Right lobe of liver (tissue), 6 donors: ENCODE measurements at regions not wholly inside any gene's neighbourhood (a gene's known extent, or its start where the extent isn't known, plus 50 kb on each side); places are given as distances from the start of the nearest gene placed in this dataset.
A peak's percentile ranks its signal among the peaks of the same experiment; 100 is the strongest.

Experiments
- ATAC-seq, 4 donors: fragments of 200-7000 bp; cut with Tn5 transposase; one replicate each; pipeline ENCODE4 v1.9.1; 2020; ENCODE audit warnings: mild to moderate bottlenecking in 4 of 4, moderate library complexity in 4 of 4
- DNase-seq, 3 donors: peaks; one replicate each; pipeline ENCODE4 v3.0.0-alpha.2; 2020
- H3K27ac ChIP-seq, 3 donors: fragments of 200-600 bp; one replicate each; pipeline ENCODE4 v1.8.0; 2022
- H3K27me3 ChIP-seq, 2 donors: fragments of 200-600 bp; one replicate each; pipeline ENCODE4 v1.8.0; 2022
- H3K36me3 ChIP-seq, 4 donors: fragments of 200-600 bp; sonication (generic) in 1 of 4; one replicate each; pipeline versions ENCODE4 v1.5.1 to v1.8.0; 2017 to 2022; ENCODE audit warnings: control low read depth in 1 of 4
- H3K4me1 ChIP-seq, 4 donors: fragments of 200-600 bp; sonication (generic) in 1 of 4; one replicate each; pipeline versions ENCODE4 v1.5.1 to v1.8.0; 2017 to 2022; ENCODE audit warnings: control low read depth in 1 of 4
- H3K4me3 ChIP-seq, 3 donors: fragments of 200-600 bp; one replicate each; pipeline ENCODE4 v1.8.0; 2022
- H3K9me3 ChIP-seq, 4 donors: fragments of 200-600 bp; sonication (generic) in 1 of 4; one replicate each; pipeline versions ENCODE4 v1.5.1 to v1.8.0; 2017 to 2022; ENCODE audit warnings: control low read depth in 1 of 4
- POLR2A ChIP-seq: fragments of 450-650 bp; IDR thresholded peaks from one replicate; pipeline ENCODE4 v1.6.1; 2017; ENCODE audit warnings: antibody characterized with exemption, mild to moderate bottlenecking
- WGBS: methylation state at CpG from one replicate; pipeline ENCODE4 v1.1.6; 2018; ENCODE audit warnings: low coverage, low lambda C conversion rate; ENCODE audit not compliant: insufficient coverage; ENCODE audit errors: missing lambda C conversion rate; 5-methylcytosine and 5-hydroxymethylcytosine counted together
- intact Hi-C, 2 donors: fragments of 100-400 bp; cut with DNase I; formaldehyde crosslinking; loops; one replicate each; pipeline versions ENCODE4 v1.11.2 to v1.14.1; 2022
- TF ChIP-seq, protein P1 (sequence below), 4 donors: fragments of 200-600 bp in 3 of 4; fragments of 450-650 bp in 1 of 4; IDR thresholded peaks; one replicate each; pipeline versions ENCODE4 v1.5.1 to v1.8.0; 2016 to 2022; ENCODE audit warnings: antibody characterized with exemption in 4 of 4, mild to moderate bottlenecking in 2 of 4
- donor health status: DM: no; HTN: yes; CAD: no.
- donor health status: DM: no; HTN: no; CAD: no.
- donor health status: DM: no; HTN: no; CAD: no.
- donor health status: DM: no; HTN: yes; CAD: no.
- donor health status: DM: no; HTN: yes; CAD: no.

DNA sequence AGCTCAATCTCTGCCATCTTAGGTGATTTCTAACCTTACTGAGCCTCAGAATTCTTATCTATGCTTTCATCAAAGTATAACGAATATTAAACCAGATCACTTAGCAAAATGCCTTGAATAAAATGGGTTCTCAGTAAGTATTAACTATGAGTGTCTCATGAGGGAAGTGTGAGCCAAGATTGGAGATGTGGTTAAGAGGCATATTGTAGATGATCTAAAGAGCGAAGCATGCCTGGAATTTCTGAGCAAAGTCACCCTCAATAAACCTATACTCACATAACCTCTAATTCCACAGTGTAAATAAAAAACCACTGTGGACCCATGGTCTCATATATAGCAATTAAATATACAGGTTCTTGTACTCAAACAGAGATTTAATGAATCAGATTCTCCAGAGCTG lies 193.1 kb upstream of the FSCB start:
- DNase-seq (no peak), ATAC-seq (no peak)
- Histone ChIP-seq H3K4me1 (no peaks in the 10 kb centered on the region), H3K27me3 (no peaks in the 10 kb centered on the region), H3K27ac (no peak overlapping the region), H3K4me3 (no peak overlapping the region), H3K36me3 (no peaks in the 10 kb centered on the region), H3K9me3 (no peaks in the 10 kb centered on the region)
- no peak for TF ChIP-seq POLR2A
- TF ChIP-seq, protein P1, sequence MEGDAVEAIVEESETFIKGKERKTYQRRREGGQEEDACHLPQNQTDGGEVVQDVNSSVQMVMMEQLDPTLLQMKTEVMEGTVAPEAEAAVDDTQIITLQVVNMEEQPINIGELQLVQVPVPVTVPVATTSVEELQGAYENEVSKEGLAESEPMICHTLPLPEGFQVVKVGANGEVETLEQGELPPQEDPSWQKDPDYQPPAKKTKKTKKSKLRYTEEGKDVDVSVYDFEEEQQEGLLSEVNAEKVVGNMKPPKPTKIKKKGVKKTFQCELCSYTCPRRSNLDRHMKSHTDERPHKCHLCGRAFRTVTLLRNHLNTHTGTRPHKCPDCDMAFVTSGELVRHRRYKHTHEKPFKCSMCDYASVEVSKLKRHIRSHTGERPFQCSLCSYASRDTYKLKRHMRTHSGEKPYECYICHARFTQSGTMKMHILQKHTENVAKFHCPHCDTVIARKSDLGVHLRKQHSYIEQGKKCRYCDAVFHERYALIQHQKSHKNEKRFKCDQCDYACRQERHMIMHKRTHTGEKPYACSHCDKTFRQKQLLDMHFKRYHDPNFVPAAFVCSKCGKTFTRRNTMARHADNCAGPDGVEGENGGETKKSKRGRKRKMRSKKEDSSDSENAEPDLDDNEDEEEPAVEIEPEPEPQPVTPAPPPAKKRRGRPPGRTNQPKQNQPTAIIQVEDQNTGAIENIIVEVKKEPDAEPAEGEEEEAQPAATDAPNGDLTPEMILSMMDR (IDR thresholded peaks at IDR 0.05) = no peak
- WGBS = 45% methylated on average over 2 of the region's 2 CpGs
- intact Hi-C loops = no loop called here

DNA sequence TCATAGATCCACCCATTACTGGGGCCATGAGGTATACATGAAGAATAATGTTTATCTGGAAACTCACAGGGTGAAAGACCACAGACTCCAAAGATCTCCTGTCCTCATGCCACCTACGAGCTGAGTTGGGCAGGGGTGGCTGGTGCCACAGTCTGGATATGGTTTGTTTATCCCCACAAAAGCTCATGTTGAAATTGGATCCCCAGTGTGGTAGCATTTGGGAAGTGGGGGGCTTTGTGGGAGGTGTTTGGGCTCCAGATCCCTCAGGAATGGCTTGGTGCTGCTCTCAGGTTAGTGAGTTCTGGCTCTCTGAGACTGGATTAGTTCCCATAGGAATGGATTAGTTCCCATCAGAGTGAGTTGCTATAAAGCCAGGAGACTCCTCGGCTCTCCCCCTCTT lies 192.3 kb upstream of the FSCB start:
- 22% methylated on average over 1 of the region's 2 CpGs for WGBS
- no peak overlapping the region for H3K4me3 ChIP-seq
- no peaks in the 10 kb centered on the region for H3K36me3 ChIP-seq
- ATAC-seq (no peak), DNase-seq (no peak)
- no peaks in the 10 kb centered on the region for H3K9me3 ChIP-seq
- no peaks in the 10 kb centered on the region for H3K4me1 ChIP-seq
- no peaks in the 10 kb centered on the region for H3K27me3 ChIP-seq
- no peak overlapping the region for H3K27ac ChIP-seq
- TF ChIP-seq, protein P1 (IDR thresholded peaks at IDR 0.05) = no peak
- TF ChIP-seq POLR2A = no peak
- intact Hi-C loops = no loop called here

- DNase-seq (no peak), ATAC-seq (no peak)
- 93% methylated on average over 2 of the region's 3 CpGs for WGBS
- H3K27ac ChIP-seq = no peak overlapping the region
- H3K36me3 ChIP-seq = no peaks in the 10 kb centered on the region
- no peak for TF ChIP-seq POLR2A
- TF ChIP-seq, protein P1 (IDR thresholded peaks at IDR 0.05) = no peak
- H3K4me1 ChIP-seq = no peaks in the 10 kb centered on the region
- no peaks in the 10 kb centered on the region for H3K9me3 ChIP-seq
- H3K27me3 ChIP-seq = no peaks in the 10 kb centered on the region
- intact Hi-C loops = no loop called here
- no peak overlapping the region for H3K4me3 ChIP-seq
These were observed 162.4 kb upstream of the FSCB start for GRCh38 chr14:44669496-44669895.

- 30% methylated on average over 1 of the region's 1 CpG for whole genome bisulfite sequencing
- no peaks in the 10 kb centered on the region for H3K36me3 ChIP-seq
- no peaks in the 10 kb centered on the region for H3K27me3 ChIP-seq
- DNase-seq (no peak), ATAC-seq (no peak)
- no peak overlapping the region for H3K27ac ChIP-seq
- intact Hi-C loops = no loop called here
- TF ChIP-seq, protein P1 (IDR thresholded peaks at IDR 0.05) = no peak
- TF ChIP-seq POLR2A = no peak
- no peak overlapping the region for H3K4me3 ChIP-seq
- H3K4me1 ChIP-seq = peaks cover 0 to 9% (median 2%) of the 10 kb centered on the region in 4 donors
- no peaks in the 10 kb centered on the region for H3K9me3 ChIP-seq
These were observed 156.1 kb upstream of the FSCB start for GRCh38 chr14:44663136-44663535.

GRCh38 chr14:44662250-44662891 lies 155.3 kb upstream of the FSCB start:
- no peak for DNase-seq
- Histone ChIP-seq H3K27me3 (no peaks in the 10 kb centered on the region), H3K4me1 (peaks cover 0 to 17% (median 6%) of the 10 kb centered on the region in 4 donors), H3K36me3 (no peaks in the 10 kb centered on the region), H3K4me3 (peak overlapping the region in 1 of 3 donors; percentile 9), H3K27ac (peak overlapping the region in 2 of 3 donors; percentile 0 to 4), H3K9me3 (no peaks in the 10 kb centered on the region)
- TF ChIP-seq POLR2A = no peak
- TF ChIP-seq, protein P1 (IDR thresholded peaks at IDR 0.05) = no peak
- intact Hi-C loops = no loop called here
- ATAC-seq = peak; percentile 65 to 67 (median 66)
